Epidermal melanocyte (primary cell): ENCODE measurements at regions not wholly inside any gene's neighbourhood (a gene's known extent, or its start where the extent isn't known, plus 50 kb on each side); places are given as distances from the start of the nearest gene placed in this dataset.

ENCODE experiments used
- DNase-seq: peaks from one replicate; pipeline ENCODE4 v3.0.0; 2011; ENCODE audit warnings: low spot score; ENCODE audit not compliant: insufficient read length

DNA sequence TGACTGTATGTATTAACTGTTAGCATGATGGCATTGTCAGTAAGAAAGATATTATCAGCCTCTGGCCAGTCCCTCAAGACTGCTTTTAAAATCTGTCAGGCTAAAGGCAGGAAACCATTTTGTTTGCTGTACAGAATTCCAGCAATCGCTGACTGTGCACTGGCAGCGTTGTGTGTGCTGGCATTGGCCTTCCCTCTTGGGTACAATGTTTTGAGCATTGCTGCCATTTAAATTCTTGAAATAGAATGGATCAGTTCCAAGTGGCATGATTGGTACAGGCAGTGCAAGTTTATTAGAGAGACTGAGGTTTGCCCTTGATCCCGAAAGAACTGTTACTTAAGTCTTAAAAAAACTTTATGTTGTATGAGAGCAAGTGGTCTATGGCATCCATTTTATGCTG, 788.7 kb downstream of the OTOL1 start:
- no peak for DNase-seq

DNA sequence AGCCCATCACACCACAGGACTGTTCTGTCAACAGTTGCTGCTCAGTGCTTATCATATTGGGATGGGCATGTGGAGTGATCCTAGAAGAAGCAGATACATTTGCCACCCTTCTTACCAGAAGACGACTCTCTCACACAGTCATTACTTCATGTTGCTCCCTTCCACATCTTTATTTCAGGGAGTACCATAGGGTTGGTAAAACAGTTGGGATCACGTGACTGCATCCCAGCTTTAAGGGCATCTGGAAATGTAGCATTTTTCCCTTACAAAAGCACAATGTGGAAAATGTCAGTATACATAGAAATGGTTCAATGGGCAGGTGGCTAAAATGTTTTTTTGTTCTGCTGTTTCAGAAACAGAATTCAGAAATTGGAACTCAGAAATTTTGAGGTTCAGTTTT, 791.0 kb downstream of the OTOL1 start:
- no peak for DNase-seq

DNA sequence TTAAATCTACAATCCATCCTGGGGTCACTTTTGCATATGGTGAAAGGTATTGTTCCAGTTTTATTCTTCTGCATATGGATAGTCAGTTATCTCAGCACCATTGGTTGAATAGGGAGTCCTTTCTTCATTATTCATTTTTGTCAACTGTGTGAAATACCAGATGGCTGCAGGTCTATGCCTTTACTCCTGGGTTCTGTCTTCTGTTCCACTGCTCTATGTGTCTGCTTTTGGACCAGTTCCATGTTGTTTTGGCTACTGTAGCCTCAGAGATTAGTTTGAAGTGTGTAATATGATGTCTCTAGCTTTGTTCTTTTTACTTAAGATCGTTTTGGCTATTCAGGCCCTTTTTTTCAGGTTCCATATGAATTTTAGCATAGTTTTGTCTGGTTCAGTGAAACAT, 795.8 kb downstream of the OTOL1 start:
- no peak for DNase-seq

DNA sequence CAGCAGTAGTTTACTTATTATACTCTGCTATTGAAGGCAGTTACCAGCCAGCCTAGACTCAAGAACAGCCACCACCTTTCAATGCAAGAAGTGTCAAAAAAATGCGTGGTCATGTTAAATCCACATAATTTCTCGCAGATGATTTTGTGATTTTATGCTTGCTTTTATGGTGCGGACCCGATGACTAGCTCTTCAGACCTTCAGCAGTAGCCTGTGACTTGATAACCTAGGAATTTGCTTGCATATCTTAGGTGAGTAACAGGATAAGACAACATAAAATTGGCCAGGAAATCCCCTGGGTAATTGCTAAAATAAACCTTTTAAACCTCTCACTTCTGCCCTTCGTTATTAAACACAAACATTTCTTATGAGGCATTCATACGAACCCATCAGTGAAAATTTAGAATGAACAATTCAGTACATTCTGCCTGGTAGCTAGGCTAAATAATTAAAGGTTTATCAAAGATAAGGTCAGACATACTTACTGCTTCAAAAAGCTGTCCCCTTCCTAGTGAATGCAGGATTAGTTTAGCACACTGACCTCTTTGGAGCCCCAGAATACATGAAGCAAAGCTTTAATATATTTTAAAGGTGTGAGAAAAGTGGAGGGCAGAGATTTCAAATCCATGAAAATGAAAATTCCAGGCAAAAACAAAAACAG, 798.8 kb downstream of the OTOL1 start:
- no peak for DNase-seq

DNA sequence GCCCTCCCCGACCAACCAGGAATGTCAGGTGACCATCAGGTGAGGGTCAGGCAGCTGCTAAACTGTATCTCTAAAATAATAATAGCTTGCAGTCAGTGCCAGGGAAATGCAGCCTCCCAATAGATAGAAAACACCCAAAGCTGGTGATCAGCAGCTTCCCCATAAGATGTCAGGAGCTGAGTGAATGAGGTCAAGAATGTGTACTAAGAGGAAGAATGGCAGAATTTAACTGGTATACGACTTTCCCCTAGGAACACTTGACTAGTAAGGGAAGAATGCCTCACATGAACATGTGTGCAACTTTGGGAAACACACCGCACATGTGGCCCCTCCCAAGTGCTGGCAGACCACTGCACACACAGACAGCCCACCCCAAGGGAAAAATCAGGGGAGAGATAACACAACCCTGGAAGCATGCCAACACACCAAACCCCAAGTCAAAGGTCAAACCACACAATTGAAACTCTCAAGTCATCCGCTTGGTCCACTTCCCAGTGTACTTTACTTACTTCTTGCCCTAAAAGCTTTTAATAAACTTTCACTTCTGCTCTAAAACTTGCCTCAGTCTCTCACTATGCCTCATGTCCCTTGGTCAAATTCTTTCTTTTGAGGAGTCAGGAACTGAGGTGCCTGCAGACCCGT, 806.5 kb downstream of the OTOL1 start:
- no peak for DNase-seq

DNA sequence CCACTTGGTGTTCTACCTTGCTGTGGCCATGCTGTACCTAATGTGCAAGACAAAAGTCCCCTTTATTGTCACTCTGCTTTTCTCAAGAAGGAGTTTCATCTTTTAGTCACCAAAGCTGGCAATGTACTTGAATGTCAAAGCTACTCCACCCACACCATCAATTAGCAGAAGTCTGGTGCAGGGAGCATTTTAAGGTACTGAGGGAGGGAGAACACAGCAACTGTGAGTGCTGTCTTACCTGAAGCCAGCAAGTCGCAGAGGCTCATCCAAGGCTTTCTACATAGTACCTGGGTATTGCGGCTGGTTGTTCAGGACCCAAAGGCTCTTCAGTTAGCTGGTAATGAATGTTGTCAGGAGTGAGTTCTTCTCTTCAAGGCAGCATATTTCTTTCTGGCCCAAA, 820.4 kb downstream of the OTOL1 start:
- DNase-seq, result no peak

DNA sequence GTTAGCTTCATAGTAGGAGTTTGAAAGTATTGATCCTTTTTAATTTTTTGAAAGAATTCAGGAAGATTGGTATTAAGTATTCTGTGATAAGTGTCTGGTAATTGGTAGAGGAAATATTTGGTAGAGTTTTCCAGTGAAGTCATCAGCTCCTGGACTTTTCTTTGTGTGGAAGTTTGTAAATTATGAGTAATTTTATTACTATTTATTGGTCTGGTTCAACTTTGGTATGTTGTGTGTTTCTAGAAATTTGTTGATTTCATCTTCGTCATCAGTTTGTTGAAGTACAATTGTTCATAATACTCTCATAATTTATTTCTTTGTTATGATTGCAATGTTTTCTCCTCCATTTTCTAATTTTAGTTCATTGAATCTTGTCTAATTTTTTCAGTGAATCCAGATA, 832.0 kb downstream of the OTOL1 start:
- no peak for DNase-seq

DNA sequence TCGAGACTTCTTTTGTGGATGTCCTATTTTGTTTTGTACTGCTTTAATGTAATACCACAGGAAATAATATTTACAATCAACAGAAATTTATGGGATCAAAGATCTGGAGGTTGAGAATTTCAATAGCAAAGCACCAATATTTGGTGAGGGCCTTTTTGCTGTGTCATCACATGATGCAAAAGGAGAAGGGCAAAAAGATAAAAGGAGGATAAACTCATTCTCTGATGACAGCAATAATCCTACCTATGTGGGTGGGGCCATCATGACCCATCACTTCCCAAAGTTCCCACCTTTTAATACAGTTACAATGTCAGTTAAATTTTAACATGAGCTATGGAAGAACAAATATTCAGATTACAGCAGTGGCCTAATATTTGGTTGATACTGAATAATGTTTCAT, 832.9 kb downstream of the OTOL1 start:
- DNase-seq, result no peak

DNA sequence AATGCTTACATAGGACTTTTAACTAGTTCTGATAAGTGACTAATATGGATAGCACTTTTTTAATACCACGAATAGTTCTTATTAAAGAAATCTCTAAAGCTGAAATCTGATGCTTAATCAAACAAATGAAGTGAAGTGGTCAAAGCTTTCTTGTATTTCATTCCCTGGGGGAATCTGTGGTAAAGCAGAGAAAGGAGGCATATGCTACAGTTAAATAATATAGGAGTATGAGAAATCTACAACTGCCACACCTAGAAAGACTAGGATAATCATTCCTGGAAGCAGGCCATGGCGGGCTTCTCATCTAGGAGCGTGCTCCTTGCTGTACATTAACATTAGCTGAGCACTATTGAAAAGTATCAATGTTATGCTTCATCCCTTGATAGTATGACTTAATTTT, 835.7 kb downstream of the OTOL1 start:
- DNase-seq, result no peak

DNA sequence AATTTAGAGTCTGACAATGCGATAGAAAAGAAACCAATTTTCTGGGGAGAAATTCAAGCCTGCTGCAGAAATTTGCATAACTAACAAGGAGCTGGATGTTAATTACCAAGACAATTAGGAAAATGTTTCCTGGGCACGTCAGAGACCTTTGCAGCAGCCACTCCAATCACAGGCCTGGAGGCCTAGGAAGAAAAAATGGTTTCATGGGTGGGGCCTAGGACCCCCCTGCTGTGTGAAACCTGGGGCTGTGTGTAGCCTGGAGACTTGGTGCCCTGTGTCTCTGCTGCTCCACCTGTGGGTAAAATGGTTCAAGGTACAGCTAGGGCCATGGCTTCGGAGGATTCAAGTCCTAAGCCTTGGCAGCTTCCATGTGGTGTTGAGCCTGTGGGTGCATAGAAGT, 837.9 kb downstream of the OTOL1 start:
- no peak for DNase-seq

DNA sequence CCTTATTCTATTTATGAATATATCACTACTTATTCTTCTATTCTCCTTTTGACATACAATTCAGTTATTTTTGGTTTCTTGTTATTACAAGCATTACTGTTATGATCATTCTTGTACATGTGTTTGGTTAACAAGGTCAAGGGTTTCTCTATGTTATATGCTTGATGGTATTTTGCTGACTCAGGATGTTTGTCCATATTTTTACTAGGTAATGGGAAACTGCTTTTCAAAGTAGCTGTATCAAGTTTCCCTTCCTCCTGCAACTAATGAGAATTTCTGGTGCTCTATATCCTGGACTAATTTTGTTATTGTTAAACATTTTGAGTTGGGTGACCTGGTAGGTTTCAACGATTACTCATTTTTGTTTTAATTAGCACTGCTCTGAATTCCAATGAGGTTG, 841.0 kb downstream of the OTOL1 start:
- no peak for DNase-seq

DNA sequence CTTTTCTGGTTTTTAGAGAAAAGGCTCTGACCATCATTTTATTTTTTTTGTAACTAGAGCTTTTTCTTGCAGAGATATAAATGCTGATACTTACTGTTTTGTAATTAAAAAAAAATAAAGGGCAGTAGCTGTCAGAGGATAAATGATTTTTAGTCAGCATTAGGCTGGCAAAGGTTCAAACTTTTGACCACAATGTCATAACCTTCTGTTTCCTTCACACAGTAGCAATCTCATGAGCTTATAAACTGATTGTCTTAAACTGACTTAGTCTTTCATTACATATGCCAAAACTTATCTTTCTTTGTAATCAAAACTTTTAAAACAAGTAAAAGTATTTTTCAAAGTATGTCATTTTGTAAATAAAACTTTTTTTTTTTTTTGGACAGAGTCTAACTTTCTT, 841.9 kb downstream of the OTOL1 start:
- no peak for DNase-seq

DNA sequence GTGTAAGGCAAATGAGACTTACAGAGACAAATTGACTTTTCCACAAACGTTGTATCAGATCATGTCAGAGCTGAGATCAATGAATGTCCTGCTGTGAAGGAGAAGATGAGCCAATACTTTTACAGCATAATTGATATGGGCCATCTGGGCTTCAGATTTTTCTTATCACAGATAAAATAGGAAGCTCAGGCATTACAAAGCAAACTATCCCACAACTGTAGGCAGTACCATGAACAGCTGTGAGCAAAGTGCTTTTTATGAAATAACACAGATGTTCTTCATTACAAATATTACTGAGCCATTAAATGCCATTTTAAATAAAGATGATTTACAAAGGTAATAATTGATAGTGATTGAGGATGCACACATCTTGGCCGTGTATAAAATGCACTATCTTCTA, 852.3 kb downstream of the OTOL1 start:
- DNase-seq, result no peak

DNA sequence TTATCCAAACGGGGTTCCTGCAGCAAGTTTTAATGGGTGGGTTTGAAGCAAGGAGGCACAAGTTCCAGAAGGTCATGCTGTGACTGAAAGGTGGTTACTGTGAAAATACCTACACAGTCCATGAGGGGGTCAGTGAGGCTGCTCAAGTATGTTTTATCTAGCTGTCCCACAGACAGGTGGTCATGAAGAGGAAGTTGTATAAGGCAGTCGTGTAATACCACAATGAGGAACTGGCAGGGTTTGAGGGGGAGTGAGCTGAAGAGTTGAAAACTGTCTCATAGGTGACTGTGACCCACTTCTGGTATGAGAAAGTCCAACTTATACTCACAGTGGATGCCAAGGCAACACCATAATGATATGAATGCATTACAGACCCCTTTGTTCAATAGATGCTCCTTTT, 856.8 kb downstream of the OTOL1 start:
- no peak for DNase-seq

DNA sequence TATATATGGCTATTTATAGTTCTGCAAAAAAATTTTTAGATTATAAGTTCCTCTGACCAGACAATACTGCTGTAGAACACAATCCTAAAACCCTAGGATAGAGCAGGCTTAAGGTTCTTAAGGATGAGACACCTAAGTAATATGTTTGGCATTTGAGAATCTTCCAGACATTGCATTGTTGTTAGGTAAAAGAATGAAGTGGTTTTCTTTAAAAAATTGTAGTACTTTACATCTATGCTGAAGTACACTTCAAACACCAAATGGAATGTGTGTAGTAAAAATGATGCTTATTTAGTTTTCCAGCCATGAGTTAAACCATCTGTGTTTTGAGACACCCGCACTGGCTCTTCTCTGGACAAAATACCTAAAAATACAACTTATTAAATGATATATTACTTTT, 857.7 kb downstream of the OTOL1 start:
- DNase-seq, result no peak

DNA sequence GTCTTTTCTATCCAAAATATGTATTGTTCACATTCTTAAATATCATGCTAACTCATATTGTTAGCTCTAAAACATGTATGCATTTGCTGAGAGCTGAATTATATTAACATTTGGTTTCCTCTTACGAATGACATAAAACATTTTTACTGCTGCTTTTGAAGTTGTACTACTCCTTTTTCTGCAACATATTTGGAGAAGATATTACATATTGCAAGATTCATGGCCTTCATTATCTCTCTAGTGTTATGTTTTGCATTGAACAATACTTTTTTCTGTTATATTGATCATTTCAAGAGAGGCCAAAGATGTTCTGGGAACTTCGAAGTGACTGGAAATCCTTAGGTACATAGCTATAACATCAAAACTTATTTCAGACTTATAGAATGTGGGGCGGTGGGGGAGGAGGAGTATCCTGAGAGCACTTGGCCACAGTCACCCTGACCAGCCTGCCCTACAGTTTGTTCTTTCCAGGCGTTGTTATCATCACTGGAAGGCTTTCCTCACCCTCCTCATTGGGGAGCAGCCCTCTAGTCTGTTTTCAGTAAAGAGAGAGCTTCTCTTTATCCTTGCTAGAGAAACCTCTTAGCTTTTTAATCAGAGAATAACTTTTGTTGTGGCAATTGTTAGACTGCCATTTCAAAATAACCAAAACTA, 868.6 kb downstream of the OTOL1 start:
- no peak for DNase-seq

DNA sequence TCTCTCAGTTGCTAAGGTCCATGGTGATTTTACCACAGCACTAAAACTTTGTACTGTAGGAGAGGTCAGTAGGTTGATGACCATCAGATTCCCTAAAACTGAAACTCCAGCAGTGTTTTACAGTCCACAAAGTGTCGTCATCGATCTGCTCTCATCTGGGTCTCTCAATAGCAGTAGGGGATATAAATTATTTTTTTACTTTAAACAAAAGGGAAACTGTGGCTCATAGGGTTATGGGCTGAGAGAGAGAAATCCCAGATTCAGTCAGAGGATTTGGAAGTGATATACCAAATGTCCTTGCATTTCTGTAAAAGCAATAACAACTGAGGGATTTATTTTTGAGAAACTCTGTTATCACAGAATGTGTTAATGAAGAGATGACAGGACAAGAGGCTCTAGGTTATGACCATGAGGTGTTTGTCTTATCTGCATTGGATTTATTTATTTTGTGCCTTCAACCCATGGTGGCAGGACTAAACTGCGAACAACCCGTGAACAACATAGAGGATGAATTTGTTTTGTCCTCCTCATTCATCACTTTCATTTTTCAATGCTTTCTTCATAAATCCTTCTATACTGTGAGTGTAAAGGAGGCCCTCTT, 869.7 kb downstream of the OTOL1 start:
- no peak for DNase-seq

DNA sequence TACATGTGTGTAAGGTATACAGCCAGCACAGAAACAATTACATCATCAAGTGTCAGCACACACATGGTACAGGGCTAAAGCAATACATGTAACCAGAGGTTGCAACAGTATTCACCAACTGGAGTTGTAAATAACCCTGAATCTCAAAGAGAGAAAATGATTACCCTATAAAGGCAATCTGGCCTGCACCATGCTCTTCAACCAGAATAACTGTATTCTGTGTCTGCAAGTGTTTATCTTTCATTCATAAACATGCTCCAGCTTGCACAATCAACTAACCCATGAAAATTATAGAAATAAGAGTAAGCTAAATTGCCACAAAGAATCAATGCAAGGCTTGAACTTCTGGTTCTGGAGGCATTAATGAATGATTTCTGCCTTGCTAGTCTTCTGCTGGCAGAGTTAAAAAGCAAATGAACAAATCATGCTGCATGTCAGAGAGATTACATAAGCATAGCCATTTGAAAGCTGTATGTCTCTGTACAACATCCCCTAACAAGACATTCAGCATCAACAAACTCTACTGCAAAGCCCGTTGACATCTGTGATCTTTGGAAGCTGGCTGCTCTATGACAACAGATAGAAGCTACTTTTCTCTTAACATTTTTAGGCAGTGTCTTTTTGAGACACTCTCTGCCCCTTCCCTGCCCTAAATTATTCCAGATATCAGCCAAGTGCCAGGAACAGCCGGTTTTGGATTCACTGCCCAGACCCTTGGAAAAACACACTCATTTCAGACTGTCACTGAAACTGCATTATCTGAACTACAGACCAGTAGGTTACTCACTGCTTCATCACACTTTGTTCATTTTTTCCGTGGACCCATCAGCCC, 871.0 kb downstream of the OTOL1 start:
- DNase-seq, result no peak

DNA sequence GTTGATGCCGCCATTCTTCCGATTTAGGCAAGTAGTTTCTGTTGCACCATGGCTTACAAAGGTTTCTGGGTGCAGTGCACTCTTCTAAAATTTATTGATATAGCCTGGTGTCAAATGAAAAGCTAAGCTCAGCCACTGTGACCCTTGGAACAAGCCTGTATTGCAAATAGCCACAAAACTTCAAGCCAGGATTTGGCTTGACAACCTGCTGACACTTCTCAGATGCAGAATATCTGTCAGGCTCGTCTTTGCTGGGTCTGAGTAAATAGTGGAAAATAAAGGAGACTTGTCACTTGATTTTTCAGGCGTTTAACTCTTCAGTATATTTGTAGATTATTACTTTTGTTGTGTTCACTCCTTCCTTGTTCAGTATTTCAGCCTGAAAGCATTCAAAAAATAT, 871.8 kb downstream of the OTOL1 start:
- DNase-seq, result no peak

DNA sequence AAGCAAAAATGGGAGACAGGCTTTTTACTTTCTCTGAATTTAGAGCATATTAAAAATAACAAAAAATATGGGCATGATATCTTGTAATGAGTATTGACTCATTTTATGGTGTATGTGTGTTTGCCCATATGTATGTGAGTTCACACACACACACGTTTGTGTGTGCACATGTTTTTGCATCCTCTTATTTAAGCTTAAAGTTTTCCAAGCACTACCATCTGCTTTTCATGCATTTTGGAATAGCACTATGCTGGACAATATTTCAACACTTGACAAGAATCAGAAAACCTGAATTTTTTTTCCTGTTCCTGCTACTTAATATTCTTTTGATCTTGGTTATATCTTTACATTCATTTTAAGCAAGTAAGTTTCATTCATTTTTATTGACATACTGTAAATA, 872.7 kb downstream of the OTOL1 start:
- DNase-seq, result no peak

DNA sequence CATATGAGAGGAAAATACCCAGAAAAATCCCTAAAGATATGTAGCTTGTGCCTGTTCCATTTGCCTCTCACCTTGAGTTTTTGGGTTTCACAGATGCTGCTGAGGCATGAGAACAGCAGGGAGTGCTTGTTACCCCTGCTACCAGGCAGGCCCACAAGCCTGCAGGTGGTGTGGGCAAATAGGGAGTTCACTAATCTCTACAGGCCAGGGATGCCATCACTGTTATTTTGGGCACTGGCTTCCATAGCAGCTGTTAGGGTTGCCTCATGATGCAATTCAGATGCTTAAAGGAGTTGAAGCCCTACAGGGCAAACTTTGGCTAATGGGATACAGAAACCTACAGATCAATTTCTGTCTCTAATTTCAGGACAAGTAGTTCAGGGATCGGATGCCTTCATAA, 873.5 kb downstream of the OTOL1 start:
- DNase-seq, result no peak

DNA sequence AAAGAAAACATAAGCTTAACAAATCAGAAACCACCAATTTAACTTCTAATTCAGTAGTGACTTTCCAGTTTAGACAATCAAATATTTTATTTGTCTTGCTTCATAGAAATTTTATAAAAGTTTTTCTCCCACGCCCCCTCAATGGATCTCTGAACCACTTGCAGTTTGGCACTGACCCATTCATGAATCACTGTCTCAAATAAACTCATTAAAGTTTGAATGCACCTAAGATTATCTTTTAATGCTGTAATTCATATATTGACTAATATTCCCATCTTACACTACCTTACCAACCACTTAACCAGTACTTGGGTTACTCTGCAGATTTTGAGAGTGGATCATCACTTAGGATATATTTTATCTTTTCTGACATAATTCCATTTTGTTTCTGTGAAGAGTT, 880.2 kb downstream of the OTOL1 start:
- DNase-seq, result no peak
